NCI-H2196 treated with DMSO at 0.1 percent for 48 hours (cell line): ENCODE measurements at regions not wholly inside any gene's neighbourhood (a gene's known extent, or its start where the extent isn't known, plus 50 kb on each side); places are given as distances from the start of the nearest gene placed in this dataset.

Experiments used
- DNase-seq: peaks from one replicate; lab custom pipeline; 2025; ENCODE audit not compliant: unreplicated experiment; lab: John Stamatoyannopoulos, UW

- no peak for DNase-seq
These were observed 277.3 kb upstream of the SEMA3D start for GRCh38 chr7:85464042-85464651.

- no peak for DNase-seq
These were observed 275.8 kb upstream of the SEMA3D start for GRCh38 chr7:85462671-85463070.

GRCh38 chr7:85457911-85458310, 271.1 kb upstream of the SEMA3D start:
- DNase-seq, result no peak

GRCh38 chr7:85456254-85456653, 269.4 kb upstream of the SEMA3D start:
- no peak for DNase-seq

- DNase-seq, result no peak
These were observed 268.0 kb upstream of the SEMA3D start for GRCh38 chr7:85454904-85455303.

- DNase-seq, result no peak
These were observed 265.8 kb upstream of the SEMA3D start for GRCh38 chr7:85452674-85453073.

- no peak for DNase-seq
These were observed 262.6 kb upstream of the SEMA3D start for GRCh38 chr7:85449478-85449877.

GRCh38 chr7:85447004-85447403, 260.1 kb upstream of the SEMA3D start:
- DNase-seq, result no peak

GRCh38 chr7:85426487-85426960, 239.7 kb upstream of the SEMA3D start:
- DNase-seq, result no peak

GRCh38 chr7:85424298-85424697, 237.4 kb upstream of the SEMA3D start:
- no peak for DNase-seq

- no peak for DNase-seq
These were observed 236.5 kb upstream of the SEMA3D start for GRCh38 chr7:85423209-85423895.

- no peak for DNase-seq
These were observed 228.9 kb upstream of the SEMA3D start for GRCh38 chr7:85415743-85416142.

- DNase-seq, result no peak
These were observed 226.9 kb upstream of the SEMA3D start for GRCh38 chr7:85413718-85414117.

GRCh38 chr7:85412912-85413311, 226.1 kb upstream of the SEMA3D start:
- no peak for DNase-seq

GRCh38 chr7:85407391-85407790, 220.5 kb upstream of the SEMA3D start:
- DNase-seq, result no peak

- no peak for DNase-seq
These were observed 218.4 kb upstream of the SEMA3D start for GRCh38 chr7:85405016-85405902.

- DNase-seq, result no peak
These were observed 209.8 kb upstream of the SEMA3D start for GRCh38 chr7:85396676-85397075.

GRCh38 chr7:85392789-85393188, 205.9 kb upstream of the SEMA3D start:
- no peak for DNase-seq

GRCh38 chr7:85392326-85392725, 205.5 kb upstream of the SEMA3D start:
- no peak for DNase-seq

- DNase-seq, result no peak
These were observed 199.6 kb upstream of the SEMA3D start for GRCh38 chr7:85386460-85386859.

- no peak for DNase-seq
These were observed 197.5 kb upstream of the SEMA3D start for GRCh38 chr7:85384392-85384791.

GRCh38 chr7:85381212-85381611, 194.4 kb upstream of the SEMA3D start:
- no peak for DNase-seq
